ENCODE measurements at regions not wholly inside any gene's neighbourhood (a gene's known extent, or its start where the extent isn't known, plus 50 kb on each side); places are given as distances from the start of the nearest gene placed in this dataset.

- Histone ChIP-seq H3K27ac (ENCODE audit: low read length) (no peak overlapping the region), H3K27me3 (ENCODE audit: low read depth, low read length) (no peaks in the 10 kb centered on the region), H3K9me3 (ENCODE audit: control insufficient read depth in 1 of 2, low read length in 2 of 2) (no peaks in the 10 kb centered on the region), H3K4me3 (ENCODE audit: low read depth in 1 of 2, low read length in 2 of 2) (no peak overlapping the region), H3K36me3 (ENCODE audit: control insufficient read depth in 1 of 2, insufficient read depth in 2 of 2, low read length in 2 of 2) (no peaks in the 10 kb centered on the region), H3K4me1 (ENCODE audit: control insufficient read depth in 1 of 2, insufficient read depth in 2 of 2, low read length in 2 of 2) (no peaks in the 10 kb centered on the region)
Measured at GRCh38 chr2:150570712-150571111, 83.2 kb upstream of the RND3 start.

GRCh38 chr2:150569761-150570160 is 82.3 kb upstream of the RND3 start:
- no peaks in the 10 kb centered on the region for H3K4me1 ChIP-seq (ENCODE audit: control insufficient read depth in 1 of 2, insufficient read depth in 2 of 2, low read length in 2 of 2)
- no peak overlapping the region for H3K4me3 ChIP-seq (ENCODE audit: low read depth in 1 of 2, low read length in 2 of 2)
- no peak overlapping the region for H3K27ac ChIP-seq (ENCODE audit: low read length)
- H3K27me3 ChIP-seq (ENCODE audit: low read depth, low read length): no peaks in the 10 kb centered on the region
- no peaks in the 10 kb centered on the region for H3K9me3 ChIP-seq (ENCODE audit: control insufficient read depth in 1 of 2, low read length in 2 of 2)
- H3K36me3 ChIP-seq (ENCODE audit: control insufficient read depth in 1 of 2, insufficient read depth in 2 of 2, low read length in 2 of 2): no peaks in the 10 kb centered on the region

- H3K27ac ChIP-seq (ENCODE audit: low read length): no peak overlapping the region
- no peaks in the 10 kb centered on the region for H3K36me3 ChIP-seq (ENCODE audit: control insufficient read depth in 1 of 2, insufficient read depth in 2 of 2, low read length in 2 of 2)
- no peaks in the 10 kb centered on the region for H3K27me3 ChIP-seq (ENCODE audit: low read depth, low read length)
- H3K9me3 ChIP-seq (ENCODE audit: control insufficient read depth in 1 of 2, low read length in 2 of 2): no peaks in the 10 kb centered on the region
- no peak overlapping the region for H3K4me3 ChIP-seq (ENCODE audit: low read depth in 1 of 2, low read length in 2 of 2)
- H3K4me1 ChIP-seq (ENCODE audit: control insufficient read depth in 1 of 2, insufficient read depth in 2 of 2, low read length in 2 of 2): no peaks in the 10 kb centered on the region
Measured at GRCh38 chr2:150567771-150568301, 80.4 kb upstream of the RND3 start.

GRCh38 chr2:150566289-150566688 is 78.8 kb upstream of the RND3 start:
- H3K36me3 ChIP-seq (ENCODE audit: control insufficient read depth in 1 of 2, insufficient read depth in 2 of 2, low read length in 2 of 2): no peaks in the 10 kb centered on the region
- no peaks in the 10 kb centered on the region for H3K27me3 ChIP-seq (ENCODE audit: low read depth, low read length)
- no peaks in the 10 kb centered on the region for H3K4me1 ChIP-seq (ENCODE audit: control insufficient read depth in 1 of 2, insufficient read depth in 2 of 2, low read length in 2 of 2)
- H3K4me3 ChIP-seq (ENCODE audit: low read depth in 1 of 2, low read length in 2 of 2): no peak overlapping the region
- H3K9me3 ChIP-seq (ENCODE audit: control insufficient read depth in 1 of 2, low read length in 2 of 2): no peaks in the 10 kb centered on the region
- H3K27ac ChIP-seq (ENCODE audit: low read length): no peak overlapping the region

GRCh38 chr2:150561076-150561475 is 73.6 kb upstream of the RND3 start:
- H3K36me3 ChIP-seq (ENCODE audit: control insufficient read depth in 1 of 2, insufficient read depth in 2 of 2, low read length in 2 of 2): no peaks in the 10 kb centered on the region
- H3K27me3 ChIP-seq (ENCODE audit: low read depth, low read length): no peaks in the 10 kb centered on the region
- no peaks in the 10 kb centered on the region for H3K9me3 ChIP-seq (ENCODE audit: control insufficient read depth in 1 of 2, low read length in 2 of 2)
- no peak overlapping the region for H3K4me3 ChIP-seq (ENCODE audit: low read depth in 1 of 2, low read length in 2 of 2)
- no peak overlapping the region for H3K27ac ChIP-seq (ENCODE audit: low read length)
- no peaks in the 10 kb centered on the region for H3K4me1 ChIP-seq (ENCODE audit: control insufficient read depth in 1 of 2, insufficient read depth in 2 of 2, low read length in 2 of 2)

GRCh38 chr2:150557020-150557600 is 69.6 kb upstream of the RND3 start:
- no peaks in the 10 kb centered on the region for H3K4me1 ChIP-seq (ENCODE audit: control insufficient read depth in 1 of 2, insufficient read depth in 2 of 2, low read length in 2 of 2)
- H3K27me3 ChIP-seq (ENCODE audit: low read depth, low read length): no peaks in the 10 kb centered on the region
- H3K36me3 ChIP-seq (ENCODE audit: control insufficient read depth in 1 of 2, insufficient read depth in 2 of 2, low read length in 2 of 2): no peaks in the 10 kb centered on the region
- H3K4me3 ChIP-seq (ENCODE audit: low read depth in 1 of 2, low read length in 2 of 2): no peak overlapping the region
- H3K9me3 ChIP-seq (ENCODE audit: control insufficient read depth in 1 of 2, low read length in 2 of 2): no peaks in the 10 kb centered on the region
- H3K27ac ChIP-seq (ENCODE audit: low read length): no peak overlapping the region

GRCh38 chr2:150555611-150556356 is 68.3 kb upstream of the RND3 start:
- no peaks in the 10 kb centered on the region for H3K36me3 ChIP-seq (ENCODE audit: control insufficient read depth in 1 of 2, insufficient read depth in 2 of 2, low read length in 2 of 2)
- H3K27ac ChIP-seq (ENCODE audit: low read length): no peak overlapping the region
- H3K27me3 ChIP-seq (ENCODE audit: low read depth, low read length): no peaks in the 10 kb centered on the region
- H3K4me3 ChIP-seq (ENCODE audit: low read depth in 1 of 2, low read length in 2 of 2): no peak overlapping the region
- H3K4me1 ChIP-seq (ENCODE audit: control insufficient read depth in 1 of 2, insufficient read depth in 2 of 2, low read length in 2 of 2): no peaks in the 10 kb centered on the region
- H3K9me3 ChIP-seq (ENCODE audit: control insufficient read depth in 1 of 2, low read length in 2 of 2): no peaks in the 10 kb centered on the region

GRCh38 chr2:150554046-150554445 is 66.6 kb upstream of the RND3 start:
- Histone ChIP-seq H3K4me3 (ENCODE audit: low read depth in 1 of 2, low read length in 2 of 2) (no peak overlapping the region), H3K27me3 (ENCODE audit: low read depth, low read length) (no peaks in the 10 kb centered on the region), H3K36me3 (ENCODE audit: control insufficient read depth in 1 of 2, insufficient read depth in 2 of 2, low read length in 2 of 2) (no peaks in the 10 kb centered on the region), H3K9me3 (ENCODE audit: control insufficient read depth in 1 of 2, low read length in 2 of 2) (no peaks in the 10 kb centered on the region), H3K27ac (ENCODE audit: low read length) (no peak overlapping the region), H3K4me1 (ENCODE audit: control insufficient read depth in 1 of 2, insufficient read depth in 2 of 2, low read length in 2 of 2) (no peaks in the 10 kb centered on the region)

- Histone ChIP-seq H3K27me3 (ENCODE audit: low read depth, low read length) (no peaks in the 10 kb centered on the region), H3K4me3 (ENCODE audit: low read depth in 1 of 2, low read length in 2 of 2) (no peak overlapping the region), H3K36me3 (ENCODE audit: control insufficient read depth in 1 of 2, insufficient read depth in 2 of 2, low read length in 2 of 2) (no peaks in the 10 kb centered on the region)
Measured at GRCh38 chr2:150552041-150552820, 64.8 kb upstream of the RND3 start.

GRCh38 chr2:150549381-150549780 is 61.9 kb upstream of the RND3 start:
- no peaks in the 10 kb centered on the region for H3K9me3 ChIP-seq (ENCODE audit: control insufficient read depth in 1 of 2, low read length in 2 of 2)
- H3K4me3 ChIP-seq (ENCODE audit: low read depth in 1 of 2, low read length in 2 of 2): no peak overlapping the region
- H3K4me1 ChIP-seq (ENCODE audit: control insufficient read depth in 1 of 2, insufficient read depth in 2 of 2, low read length in 2 of 2): no peaks in the 10 kb centered on the region
- no peaks in the 10 kb centered on the region for H3K36me3 ChIP-seq (ENCODE audit: control insufficient read depth in 1 of 2, insufficient read depth in 2 of 2, low read length in 2 of 2)
- no peaks in the 10 kb centered on the region for H3K27me3 ChIP-seq (ENCODE audit: low read depth, low read length)
- no peak overlapping the region for H3K27ac ChIP-seq (ENCODE audit: low read length)

More at GRCh38 chr2:150552041-150552820, 64.8 kb upstream of the RND3 start:
- no peak overlapping the region for H3K27ac ChIP-seq (ENCODE audit: low read length)
- H3K9me3 ChIP-seq (ENCODE audit: control insufficient read depth in 1 of 2, low read length in 2 of 2): no peaks in the 10 kb centered on the region
- no peaks in the 10 kb centered on the region for H3K4me1 ChIP-seq (ENCODE audit: control insufficient read depth in 1 of 2, insufficient read depth in 2 of 2, low read length in 2 of 2)

- no peaks in the 10 kb centered on the region for H3K36me3 ChIP-seq (ENCODE audit: control insufficient read depth in 1 of 2, insufficient read depth in 2 of 2, low read length in 2 of 2)
- H3K9me3 ChIP-seq (ENCODE audit: control insufficient read depth in 1 of 2, low read length in 2 of 2): no peaks in the 10 kb centered on the region
- no peaks in the 10 kb centered on the region for H3K27me3 ChIP-seq (ENCODE audit: low read depth, low read length)
- H3K4me1 ChIP-seq (ENCODE audit: control insufficient read depth in 1 of 2, insufficient read depth in 2 of 2, low read length in 2 of 2): no peaks in the 10 kb centered on the region
- H3K4me3 ChIP-seq (ENCODE audit: low read depth in 1 of 2, low read length in 2 of 2): no peak overlapping the region
- H3K27ac ChIP-seq (ENCODE audit: low read length): no peak overlapping the region
Measured at GRCh38 chr2:150548527-150548926, 61.1 kb upstream of the RND3 start.

Data from muscle layer of duodenum (tissue), 2 donors.